Adrenal gland (tissue), 9 donors: ENCODE measurements at regions not wholly inside any gene's neighbourhood (a gene's known extent, or its start where the extent isn't known, plus 50 kb on each side); places are given as distances from the start of the nearest gene placed in this dataset.
"Not testable (repeated sequence)": the region's sequence is repeated elsewhere in the genome, so short reads cannot be mapped to it uniquely, and the experiment has no call there.

ENCODE experiments used
- DNase-seq, 7 donors: peaks; one replicate each; pipeline ENCODE4 v3.0.0-alpha.2; 2019 to 2020
- H3K27ac ChIP-seq, 5 donors: fragments of 200-600 bp; sonication (generic) in 4 of 5; 1 replicate in 3 of 5; 2 replicates in 2 of 5; pipeline versions ENCODE4 v1.5.1 to v1.8.0; 2016 to 2020; ENCODE audit warnings: mild to moderate bottlenecking in 1 of 5
- H3K27me3 ChIP-seq: fragments of 200-600 bp; 2 replicates; pipeline ENCODE4 v1.8.0; 2021
- H3K36me3 ChIP-seq, 2 donors: fragments of 200-600 bp; replicated peaks in 1 of 2; 1 replicate in 1 of 2; 2 replicates in 1 of 2; pipeline versions ENCODE4 v1.5.1 to v1.8.0; 2018 to 2022
- H3K4me1 ChIP-seq, 2 donors: fragments of 200-600 bp; replicated peaks in 1 of 2; 1 replicate in 1 of 2; 2 replicates in 1 of 2; pipeline versions ENCODE4 v1.5.1 to v1.8.0; 2018 to 2021
- H3K4me3 ChIP-seq, 4 donors: fragments of 200-600 bp; sonication (generic) in 3 of 4; one replicate each; pipeline ENCODE4 v1.5.1; 2016 to 2018
- H3K9me3 ChIP-seq, 3 donors: fragments of 200-600 bp; sonication (generic) in 1 of 3; replicated peaks in 1 of 3; 1 replicate in 2 of 3; 2 replicates in 1 of 3; pipeline versions ENCODE4 v1.5.1 to v1.8.0; 2016 to 2021
- POLR2A ChIP-seq, 2 donors: fragments of 450-650 bp; IDR thresholded peaks; one replicate each; pipeline ENCODE4 v1.6.1; 2017; ENCODE audit warnings: antibody characterized with exemption in 2 of 2, mild to moderate bottlenecking in 2 of 2, moderate library complexity in 1 of 2
- WGBS, 4 donors: extraction: QIAGEN DNeasy Blood & Tissue Kit in 2 of 4; methylation state at CpG; one replicate each; pipeline versions ENCODE4 v1.1.5 to v1.1.7; 2013 to 2017; 5-methylcytosine and 5-hydroxymethylcytosine counted together
- intact Hi-C, 2 donors: fragments of 100-400 bp; cut with DNase I; formaldehyde crosslinking; loops; one replicate each; pipeline versions ENCODE4 v1.14.1 to v1.15.0; 2022 to 2023
- TF ChIP-seq, protein P1 (sequence below), 6 experiments: fragments of 450-650 bp in 4 of 6; fragments of 200-600 bp in 2 of 6; sonication (generic) in 1 of 6; IDR thresholded peaks; 1 replicate in 5 of 6; 2 replicates in 1 of 6; pipeline versions ENCODE4 v1.5.1 to v1.8.0; 2016 to 2021; ENCODE audit warnings: antibody characterized with exemption in 6 of 6, mild to moderate bottlenecking in 2 of 6, moderate library complexity in 1 of 6
- donor health status: healthy with polysubstance abuse.
- donor health status: Bipolar disorder and iron deficiency.
- donor health status: DM: yes; HTN: yes; CAD: no.
- donor health status: DM: no; HTN: no; CAD: no.
- donor health status: DM: no; HTN: no; CAD: no.

DNA sequence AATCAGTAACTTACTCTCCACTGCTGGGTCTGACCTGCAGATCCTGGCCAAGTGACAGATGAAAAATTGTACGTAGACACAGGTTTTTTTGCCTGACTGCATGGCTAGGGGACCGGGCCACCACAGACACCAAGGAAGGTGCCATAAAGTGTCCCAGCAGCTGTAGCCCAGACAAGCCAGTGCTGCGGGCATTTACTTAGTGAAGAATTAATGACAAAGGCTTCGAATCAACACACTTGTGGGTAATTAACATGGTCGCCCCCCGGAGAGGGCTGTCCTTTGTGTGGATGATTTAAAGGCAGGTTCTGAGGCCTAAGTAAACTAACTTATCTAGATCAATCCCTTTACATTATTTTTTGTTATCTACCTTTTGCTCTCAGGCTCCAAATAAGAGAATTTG lies 1709.1 kb upstream of the LRRTM1 start:
- no peak for DNase-seq
- Histone ChIP-seq H3K36me3 (no peaks in the 10 kb centered on the region), H3K4me3 (no peak overlapping the region), H3K9me3 (no peaks in the 10 kb centered on the region), H3K27me3 (no peaks in the 10 kb centered on the region), H3K27ac (no peak overlapping the region), H3K4me1 (no peaks in the 10 kb centered on the region)
- intact Hi-C loops = no loop called here
- TF ChIP-seq, protein P1, sequence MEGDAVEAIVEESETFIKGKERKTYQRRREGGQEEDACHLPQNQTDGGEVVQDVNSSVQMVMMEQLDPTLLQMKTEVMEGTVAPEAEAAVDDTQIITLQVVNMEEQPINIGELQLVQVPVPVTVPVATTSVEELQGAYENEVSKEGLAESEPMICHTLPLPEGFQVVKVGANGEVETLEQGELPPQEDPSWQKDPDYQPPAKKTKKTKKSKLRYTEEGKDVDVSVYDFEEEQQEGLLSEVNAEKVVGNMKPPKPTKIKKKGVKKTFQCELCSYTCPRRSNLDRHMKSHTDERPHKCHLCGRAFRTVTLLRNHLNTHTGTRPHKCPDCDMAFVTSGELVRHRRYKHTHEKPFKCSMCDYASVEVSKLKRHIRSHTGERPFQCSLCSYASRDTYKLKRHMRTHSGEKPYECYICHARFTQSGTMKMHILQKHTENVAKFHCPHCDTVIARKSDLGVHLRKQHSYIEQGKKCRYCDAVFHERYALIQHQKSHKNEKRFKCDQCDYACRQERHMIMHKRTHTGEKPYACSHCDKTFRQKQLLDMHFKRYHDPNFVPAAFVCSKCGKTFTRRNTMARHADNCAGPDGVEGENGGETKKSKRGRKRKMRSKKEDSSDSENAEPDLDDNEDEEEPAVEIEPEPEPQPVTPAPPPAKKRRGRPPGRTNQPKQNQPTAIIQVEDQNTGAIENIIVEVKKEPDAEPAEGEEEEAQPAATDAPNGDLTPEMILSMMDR (IDR thresholded peaks at IDR 0.05) = no peak
- TF ChIP-seq POLR2A (IDR thresholded peaks at IDR 0.05) = no peak
- 38 to 49% (median 42%) methylated on average over 6 of the region's 6 CpGs for WGBS, 4 donors

DNA sequence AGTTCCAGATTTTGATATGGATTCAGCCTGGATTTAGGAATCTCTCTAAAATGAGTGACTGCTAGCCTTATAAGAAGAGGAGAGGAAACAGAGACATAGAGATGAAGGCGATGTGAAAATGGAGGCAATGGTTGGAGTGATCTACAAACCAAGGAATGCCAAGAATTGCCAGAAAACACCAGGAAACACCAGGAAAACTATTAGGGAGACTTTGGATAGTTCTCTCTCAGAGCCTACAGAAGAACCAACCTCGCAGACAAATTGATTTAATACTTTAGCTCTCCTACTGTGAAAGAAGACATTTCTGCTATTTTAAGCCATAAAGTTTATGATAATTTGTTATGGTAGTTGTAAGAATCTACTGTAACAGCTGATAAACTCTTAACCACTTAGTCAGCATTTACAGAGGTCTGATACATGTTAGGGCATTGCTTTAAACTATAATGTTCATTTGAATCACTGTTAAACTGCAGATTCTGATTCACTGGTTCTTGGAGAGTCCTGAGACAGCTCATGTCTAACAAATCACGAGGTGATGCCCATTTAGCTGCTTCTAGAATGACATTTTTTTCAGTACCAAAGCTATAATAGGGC lies 1702.6 kb upstream of the LRRTM1 start:
- no peaks in the 10 kb centered on the region for H3K36me3 ChIP-seq
- H3K4me1 ChIP-seq = no peaks in the 10 kb centered on the region
- TF ChIP-seq, protein P1 (IDR thresholded peaks at IDR 0.05) = no peak
- no peak for TF ChIP-seq POLR2A (IDR thresholded peaks at IDR 0.05)
- no peak overlapping the region for H3K27ac ChIP-seq
- 52 to 64% (median 61%) methylated on average over 3 of the region's 3 CpGs for WGBS, 4 donors
- intact Hi-C loops = no loop called here
- H3K4me3 ChIP-seq = no peak overlapping the region
- no peaks in the 10 kb centered on the region for H3K27me3 ChIP-seq
- no peak for DNase-seq
- H3K9me3 ChIP-seq = no peaks in the 10 kb centered on the region

DNA sequence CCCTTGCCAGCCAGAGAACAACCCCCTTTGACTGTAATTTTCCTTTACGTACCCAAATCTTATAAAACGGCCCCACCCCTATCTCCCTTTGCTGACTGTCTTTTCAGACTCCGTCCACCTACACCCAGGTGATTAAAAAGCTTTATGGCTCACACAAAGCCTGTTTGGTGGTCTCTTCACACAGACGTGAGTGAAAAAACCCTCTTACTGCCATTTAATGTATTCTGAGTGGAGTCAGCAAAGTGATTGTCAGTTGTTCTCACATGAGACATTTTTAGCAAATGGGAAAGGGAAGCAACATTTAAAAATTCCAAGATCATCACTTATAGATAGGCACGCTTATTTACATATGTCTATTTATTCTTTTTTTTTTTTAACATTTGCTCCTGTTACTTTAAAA lies 1701.3 kb upstream of the LRRTM1 start:
- H3K9me3 ChIP-seq, H3K27ac ChIP-seq: not testable (repeated sequence)
- WGBS, 4 donors = 67 to 74% (median 73%) methylated on average over 5 of the region's 5 CpGs

DNA sequence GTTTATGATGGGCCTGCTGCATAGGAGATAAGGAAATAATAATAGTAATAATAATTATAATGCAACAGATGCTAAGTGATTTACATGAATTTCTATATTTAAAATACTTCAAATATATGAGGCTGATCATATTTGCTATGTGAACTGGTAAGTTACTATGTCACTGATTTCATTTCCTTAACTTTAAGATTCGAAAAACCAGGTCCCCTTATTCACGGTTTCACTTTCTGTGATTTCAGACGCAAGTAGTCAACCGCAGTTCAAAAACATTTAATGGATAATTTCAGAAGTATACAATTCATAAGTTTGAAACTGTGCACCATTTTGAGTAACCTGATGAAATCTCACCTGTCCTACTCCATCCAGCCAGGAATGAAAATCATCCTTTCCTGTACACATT lies 1697.1 kb upstream of the LRRTM1 start:
- Histone ChIP-seq H3K27me3 (no peaks in the 10 kb centered on the region), H3K4me1 (no peaks in the 10 kb centered on the region), H3K9me3 (no peaks in the 10 kb centered on the region), H3K4me3 (no peak overlapping the region), H3K27ac (no peak overlapping the region), H3K36me3 (no peaks in the 10 kb centered on the region)
- intact Hi-C loops = no loop called here
- WGBS, 4 donors = 70 to 94% (median 81%) methylated on average over 4 of the region's 4 CpGs
- TF ChIP-seq, protein P1 (IDR thresholded peaks at IDR 0.05) = no peak
- TF ChIP-seq POLR2A (IDR thresholded peaks at IDR 0.05) = no peak
- no peak for DNase-seq

More for the DNA sequence above, 1701.3 kb upstream of the LRRTM1 start:
- DNase-seq, H3K36me3 ChIP-seq, H3K4me3 ChIP-seq, H3K4me1 ChIP-seq, intact Hi-C loops, H3K27me3 ChIP-seq: not testable (repeated sequence)

DNA sequence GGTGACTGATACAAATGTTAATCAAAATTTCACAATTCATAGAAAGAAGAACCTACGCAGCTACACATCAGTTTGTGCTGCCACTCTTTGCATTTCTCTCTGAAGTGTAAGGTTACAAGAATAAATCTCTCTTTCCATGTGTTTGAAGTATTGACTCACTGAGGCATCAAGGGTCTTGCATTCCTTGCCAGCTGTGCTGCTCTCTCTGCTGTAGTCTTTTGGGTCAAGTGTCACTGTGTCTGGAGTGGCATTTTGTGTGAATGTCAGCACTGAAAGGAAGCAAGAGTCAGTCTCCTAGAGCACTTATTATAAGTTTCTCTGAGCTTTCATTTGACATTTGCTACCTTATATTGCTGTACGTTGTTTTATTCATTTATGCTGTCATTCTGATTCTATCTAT lies 1696.1 kb upstream of the LRRTM1 start:
- no peak for DNase-seq
- TF ChIP-seq, protein P1 (IDR thresholded peaks at IDR 0.05) = no peak
- TF ChIP-seq POLR2A (IDR thresholded peaks at IDR 0.05) = no peak
- Histone ChIP-seq H3K4me3 (no peak overlapping the region), H3K27ac (no peak overlapping the region), H3K4me1 (no peaks in the 10 kb centered on the region), H3K36me3 (no peaks in the 10 kb centered on the region), H3K27me3 (no peaks in the 10 kb centered on the region), H3K9me3 (no peaks in the 10 kb centered on the region)
- intact Hi-C loops = no loop called here
- WGBS, 4 donors = 62 to 80% (median 73%) methylated on average over 2 of the region's 2 CpGs
